ENCODE measurements at regions not wholly inside any gene's neighbourhood (a gene's known extent, or its start where the extent isn't known, plus 50 kb on each side); places are given as distances from the start of the nearest gene placed in this dataset.

DNA sequence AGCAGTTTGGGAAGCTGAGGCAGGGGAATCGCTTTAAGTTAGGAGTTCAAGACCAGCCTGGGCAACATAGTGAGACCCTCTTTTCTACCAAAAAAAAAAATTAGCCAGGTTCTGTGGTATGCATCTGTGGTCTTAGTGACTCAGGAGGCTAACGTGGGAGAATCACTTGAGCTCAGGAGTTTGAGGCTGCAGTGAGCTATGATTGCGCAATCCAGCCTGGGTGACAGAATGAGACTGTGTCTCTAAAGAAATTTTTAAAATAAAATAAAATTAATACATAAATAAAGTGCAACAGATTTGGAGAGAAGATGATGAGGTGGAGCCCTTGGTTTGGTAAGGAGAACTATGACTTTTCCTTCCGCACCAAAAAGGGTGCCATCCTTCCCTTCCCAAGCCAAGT, 436.9 kb downstream of the NLGN4X start:
- DNase-seq (ENCODE audit: low read depth): peak; percentile 6
- TF ChIP-seq POLR2A (IDR thresholded peaks at IDR 0.05; ENCODE audit: extremely low read depth, insufficient read length) (no peak), MAX (IDR thresholded peaks at IDR 0.05; ENCODE audit: low read depth, low read length) (no peak)
- TF ChIP-seq, protein P1, sequence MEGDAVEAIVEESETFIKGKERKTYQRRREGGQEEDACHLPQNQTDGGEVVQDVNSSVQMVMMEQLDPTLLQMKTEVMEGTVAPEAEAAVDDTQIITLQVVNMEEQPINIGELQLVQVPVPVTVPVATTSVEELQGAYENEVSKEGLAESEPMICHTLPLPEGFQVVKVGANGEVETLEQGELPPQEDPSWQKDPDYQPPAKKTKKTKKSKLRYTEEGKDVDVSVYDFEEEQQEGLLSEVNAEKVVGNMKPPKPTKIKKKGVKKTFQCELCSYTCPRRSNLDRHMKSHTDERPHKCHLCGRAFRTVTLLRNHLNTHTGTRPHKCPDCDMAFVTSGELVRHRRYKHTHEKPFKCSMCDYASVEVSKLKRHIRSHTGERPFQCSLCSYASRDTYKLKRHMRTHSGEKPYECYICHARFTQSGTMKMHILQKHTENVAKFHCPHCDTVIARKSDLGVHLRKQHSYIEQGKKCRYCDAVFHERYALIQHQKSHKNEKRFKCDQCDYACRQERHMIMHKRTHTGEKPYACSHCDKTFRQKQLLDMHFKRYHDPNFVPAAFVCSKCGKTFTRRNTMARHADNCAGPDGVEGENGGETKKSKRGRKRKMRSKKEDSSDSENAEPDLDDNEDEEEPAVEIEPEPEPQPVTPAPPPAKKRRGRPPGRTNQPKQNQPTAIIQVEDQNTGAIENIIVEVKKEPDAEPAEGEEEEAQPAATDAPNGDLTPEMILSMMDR (IDR thresholded peaks at IDR 0.05; ENCODE audit: low read depth, low read length): no peak
- no peak overlapping the region for H3K4me3 ChIP-seq (ENCODE audit: low read depth, low read length)

DNA sequence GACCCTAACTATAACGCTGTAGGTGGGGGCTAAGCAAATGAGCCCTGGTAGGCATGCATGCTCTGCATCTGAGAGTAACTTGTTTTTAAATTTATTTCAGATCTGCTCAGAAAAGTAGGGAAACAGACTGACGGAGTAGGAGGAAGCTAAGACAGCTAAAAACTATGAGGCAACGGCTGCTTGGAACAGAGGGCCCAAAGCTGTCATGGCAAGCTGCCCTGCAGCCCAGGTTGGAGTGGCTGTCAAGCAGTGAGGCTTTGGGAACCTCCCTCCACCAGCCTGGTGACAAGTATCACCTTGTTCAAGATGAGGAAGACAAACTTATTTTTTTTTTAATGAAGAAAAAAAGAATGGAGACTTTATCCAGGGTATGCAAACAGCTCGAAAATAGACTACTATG, 439.8 kb downstream of the NLGN4X start:
- no peak for DNase-seq (ENCODE audit: low read depth)
- no peak for TF ChIP-seq MAX (IDR thresholded peaks at IDR 0.05; ENCODE audit: low read depth, low read length)
- no peak overlapping the region for H3K4me3 ChIP-seq (ENCODE audit: low read depth, low read length)

- TF ChIP-seq POLR2A (IDR thresholded peaks at IDR 0.05; ENCODE audit: extremely low read depth, insufficient read length) (no peak), MAX (IDR thresholded peaks at IDR 0.05; ENCODE audit: low read depth, low read length) (no peak), MYC (IDR thresholded peaks at IDR 0.05; ENCODE audit: low read depth, low read length) (no peak)
- TF ChIP-seq, protein P1 (IDR thresholded peaks at IDR 0.05; ENCODE audit: low read depth, low read length): no peak
- no peak for DNase-seq (ENCODE audit: low read depth)
- H3K4me3 ChIP-seq (ENCODE audit: low read depth, low read length): no peak overlapping the region
Observed at GRCh38 chrX:5780821-5781220, 447.8 kb downstream of the NLGN4X start.

DNA sequence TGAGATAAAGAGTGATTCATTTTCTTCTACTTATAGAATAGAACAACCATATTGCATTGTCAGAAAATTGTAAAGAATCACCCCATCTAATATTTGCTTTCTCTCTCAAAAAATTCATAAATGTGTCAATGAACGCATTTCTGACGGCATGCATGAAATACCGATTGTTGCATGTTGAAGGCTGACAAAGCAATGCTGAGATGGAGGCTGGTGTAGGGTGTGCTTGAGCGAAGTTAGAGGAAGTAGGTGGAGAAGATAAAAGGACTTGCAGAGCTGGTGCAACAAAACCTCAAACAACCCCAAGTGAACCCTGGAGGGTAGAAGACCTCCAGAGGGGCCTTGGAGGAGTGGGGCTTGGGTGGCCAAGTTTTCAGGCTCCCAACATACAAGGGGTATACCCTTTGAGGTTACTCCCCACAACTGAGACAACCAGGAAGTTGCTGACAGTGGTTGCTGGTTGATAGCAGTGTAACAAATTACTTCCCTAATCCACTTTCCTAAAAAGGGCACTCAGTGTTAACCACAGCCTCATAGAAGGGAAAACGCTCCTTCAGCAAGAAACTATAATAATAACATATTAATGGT, 452.7 kb downstream of the NLGN4X start:
- peak; percentile 44 for DNase-seq (ENCODE audit: low read depth)
- H3K4me3 ChIP-seq (ENCODE audit: low read depth, low read length): no peak overlapping the region
- TF ChIP-seq MYC (IDR thresholded peaks at IDR 0.05; ENCODE audit: low read depth, low read length) (no peak), MAX (IDR thresholded peaks at IDR 0.05; ENCODE audit: low read depth, low read length) (no peak), POLR2A (IDR thresholded peaks at IDR 0.05; ENCODE audit: extremely low read depth, insufficient read length) (no peak)
- TF ChIP-seq, protein P1 (IDR thresholded peaks at IDR 0.05; ENCODE audit: low read depth, low read length): no peak

DNA sequence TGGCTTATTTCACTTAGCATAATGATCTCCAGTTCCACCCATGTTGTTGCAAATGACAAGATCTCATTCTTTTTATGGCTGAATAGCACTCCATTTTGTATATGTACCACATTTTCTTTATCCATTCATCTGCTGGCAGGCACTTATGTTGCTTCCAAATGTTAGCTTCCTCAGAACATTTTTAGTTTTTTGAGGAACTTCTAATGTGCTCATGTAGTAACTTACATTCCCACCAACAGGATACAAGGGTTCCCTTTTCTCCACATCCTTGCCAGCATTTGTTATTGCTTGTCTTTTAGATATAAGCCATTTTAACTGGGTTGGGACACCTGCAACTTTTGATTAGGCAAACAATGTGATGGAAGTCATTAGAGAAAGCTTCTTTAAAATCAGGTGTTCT, 454.2 kb downstream of the NLGN4X start:
- no peak for DNase-seq (ENCODE audit: low read depth)
- TF ChIP-seq POLR2A (IDR thresholded peaks at IDR 0.05; ENCODE audit: extremely low read depth, insufficient read length) (no peak), MAX (IDR thresholded peaks at IDR 0.05; ENCODE audit: low read depth, low read length) (no peak), MYC (IDR thresholded peaks at IDR 0.05; ENCODE audit: low read depth, low read length) (no peak)
- TF ChIP-seq, protein P1 (IDR thresholded peaks at IDR 0.05; ENCODE audit: low read depth, low read length): no peak
- no peak overlapping the region for H3K4me3 ChIP-seq (ENCODE audit: low read depth, low read length)

DNA sequence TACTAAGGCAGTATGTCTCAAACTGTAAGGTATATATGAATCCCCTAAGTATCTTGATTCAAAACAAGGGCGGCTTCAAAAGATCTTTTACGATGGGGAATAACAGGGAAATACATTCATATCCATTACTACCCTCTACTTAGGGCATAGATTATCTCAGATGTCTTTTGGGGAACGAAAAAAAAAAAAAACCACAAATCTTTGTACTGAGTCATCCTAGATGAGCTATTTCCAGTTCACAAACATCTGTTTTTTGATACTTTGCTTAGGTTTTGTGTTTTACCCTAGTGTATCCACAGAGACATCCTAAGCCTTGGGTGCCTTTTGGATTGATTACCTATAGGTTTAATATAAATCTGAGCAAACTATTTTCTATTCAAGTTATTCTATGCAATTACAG, 457.2 kb downstream of the NLGN4X start:
- no peak overlapping the region for H3K4me3 ChIP-seq (ENCODE audit: low read depth, low read length)
- TF ChIP-seq MYC (IDR thresholded peaks at IDR 0.05; ENCODE audit: low read depth, low read length) (no peak), MAX (IDR thresholded peaks at IDR 0.05; ENCODE audit: low read depth, low read length) (no peak), POLR2A (IDR thresholded peaks at IDR 0.05; ENCODE audit: extremely low read depth, insufficient read length) (no peak)
- TF ChIP-seq, protein P1 (IDR thresholded peaks at IDR 0.05; ENCODE audit: low read depth, low read length): no peak
- DNase-seq (ENCODE audit: low read depth): no peak
